ENCODE measurements at regions not wholly inside any gene's neighbourhood (a gene's known extent, or its start where the extent isn't known, plus 50 kb on each side); places are given as distances from the start of the nearest gene placed in this dataset.

GRCh38 chr16:5589812-5590373 lies 492.3 kb upstream of the EEF2KMT start:
- Mint-ChIP-seq H3K27me3 (ENCODE audit: low read depth) (no peaks in the 10 kb centered on the region), H3K4me1 (ENCODE audit: low read depth) (no peaks in the 10 kb centered on the region), H3K9me3 (peaks cover 3% of the 10 kb centered on the region), H3K4me3 (no peak overlapping the region), H3K36me3 (ENCODE audit: low read depth) (no peaks in the 10 kb centered on the region), H3K27ac (no peak overlapping the region)
- DNase-seq (ENCODE audit: low spot score), result no peak

- no peak overlapping the region for H3K27ac Mint-ChIP-seq
- peaks cover 5% of the 10 kb centered on the region for H3K9me3 Mint-ChIP-seq
- H3K36me3 Mint-ChIP-seq (ENCODE audit: low read depth), result no peaks in the 10 kb centered on the region
- no peak for DNase-seq (ENCODE audit: low spot score)
- no peak overlapping the region for H3K4me3 Mint-ChIP-seq
- H3K27me3 Mint-ChIP-seq (ENCODE audit: low read depth), result no peaks in the 10 kb centered on the region
- H3K4me1 Mint-ChIP-seq (ENCODE audit: low read depth), result no peaks in the 10 kb centered on the region
Measured at GRCh38 chr16:5584109-5584508, 486.5 kb upstream of the EEF2KMT start.

GRCh38 chr16:5582529-5582928 lies 484.9 kb upstream of the EEF2KMT start:
- Mint-ChIP-seq H3K4me1 (ENCODE audit: low read depth) (no peaks in the 10 kb centered on the region), H3K36me3 (ENCODE audit: low read depth) (no peaks in the 10 kb centered on the region), H3K27me3 (ENCODE audit: low read depth) (no peaks in the 10 kb centered on the region), H3K4me3 (no peak overlapping the region), H3K27ac (no peak overlapping the region), H3K9me3 (peaks cover 5% of the 10 kb centered on the region)
- no peak for DNase-seq (ENCODE audit: low spot score)

- H3K4me1 Mint-ChIP-seq (ENCODE audit: low read depth), result no peaks in the 10 kb centered on the region
- no peak overlapping the region for H3K27ac Mint-ChIP-seq
- H3K36me3 Mint-ChIP-seq (ENCODE audit: low read depth), result no peaks in the 10 kb centered on the region
- H3K9me3 Mint-ChIP-seq, result peaks cover 5% of the 10 kb centered on the region
- H3K4me3 Mint-ChIP-seq, result no peak overlapping the region
- DNase-seq (ENCODE audit: low spot score), result no peak
- no peaks in the 10 kb centered on the region for H3K27me3 Mint-ChIP-seq (ENCODE audit: low read depth)
Measured at GRCh38 chr16:5581908-5582307, 484.3 kb upstream of the EEF2KMT start.

- Mint-ChIP-seq H3K27me3 (ENCODE audit: low read depth) (no peaks in the 10 kb centered on the region), H3K4me3 (no peak overlapping the region), H3K4me1 (ENCODE audit: low read depth) (no peaks in the 10 kb centered on the region), H3K9me3 (peaks cover 5% of the 10 kb centered on the region), H3K36me3 (ENCODE audit: low read depth) (no peaks in the 10 kb centered on the region), H3K27ac (no peak overlapping the region)
- no peak for DNase-seq (ENCODE audit: low spot score)
Measured at GRCh38 chr16:5581428-5581827, 483.8 kb upstream of the EEF2KMT start.

- Mint-ChIP-seq H3K4me3 (no peak overlapping the region), H3K27ac (no peak overlapping the region), H3K4me1 (ENCODE audit: low read depth) (no peaks in the 10 kb centered on the region), H3K36me3 (ENCODE audit: low read depth) (no peaks in the 10 kb centered on the region), H3K9me3 (peaks cover 5% of the 10 kb centered on the region), H3K27me3 (ENCODE audit: low read depth) (no peaks in the 10 kb centered on the region)
- no peak for DNase-seq (ENCODE audit: low spot score)
Measured at GRCh38 chr16:5580772-5581171, 483.2 kb upstream of the EEF2KMT start.

GRCh38 chr16:5580296-5580695 lies 482.7 kb upstream of the EEF2KMT start:
- Mint-ChIP-seq H3K27ac (no peak overlapping the region), H3K36me3 (ENCODE audit: low read depth) (no peaks in the 10 kb centered on the region), H3K4me3 (no peak overlapping the region), H3K27me3 (ENCODE audit: low read depth) (no peaks in the 10 kb centered on the region), H3K9me3 (peaks cover 5% of the 10 kb centered on the region), H3K4me1 (ENCODE audit: low read depth) (no peaks in the 10 kb centered on the region)
- DNase-seq (ENCODE audit: low spot score), result no peak

- no peak overlapping the region for H3K4me3 Mint-ChIP-seq
- H3K4me1 Mint-ChIP-seq (ENCODE audit: low read depth), result no peaks in the 10 kb centered on the region
- peaks cover 5% of the 10 kb centered on the region for H3K9me3 Mint-ChIP-seq
- no peak for DNase-seq (ENCODE audit: low spot score)
- H3K27me3 Mint-ChIP-seq (ENCODE audit: low read depth), result no peaks in the 10 kb centered on the region
- no peaks in the 10 kb centered on the region for H3K36me3 Mint-ChIP-seq (ENCODE audit: low read depth)
- no peak overlapping the region for H3K27ac Mint-ChIP-seq
Measured at GRCh38 chr16:5578980-5579379, 481.4 kb upstream of the EEF2KMT start.

GRCh38 chr16:5577463-5577862 lies 479.9 kb upstream of the EEF2KMT start:
- no peak for DNase-seq (ENCODE audit: low spot score)
- Mint-ChIP-seq H3K4me1 (ENCODE audit: low read depth) (no peaks in the 10 kb centered on the region), H3K4me3 (no peak overlapping the region), H3K36me3 (ENCODE audit: low read depth) (no peaks in the 10 kb centered on the region), H3K9me3 (peaks cover 10% of the 10 kb centered on the region), H3K27me3 (ENCODE audit: low read depth) (no peaks in the 10 kb centered on the region), H3K27ac (no peak overlapping the region)

GRCh38 chr16:5575646-5576245 lies 478.2 kb upstream of the EEF2KMT start:
- H3K4me1 Mint-ChIP-seq (ENCODE audit: low read depth), result no peaks in the 10 kb centered on the region
- peaks cover 10% of the 10 kb centered on the region for H3K9me3 Mint-ChIP-seq

GRCh38 chr16:5575121-5575520 lies 477.5 kb upstream of the EEF2KMT start:
- Mint-ChIP-seq H3K9me3 (peaks cover 10% of the 10 kb centered on the region), H3K27ac (no peak overlapping the region), H3K4me1 (ENCODE audit: low read depth) (no peaks in the 10 kb centered on the region), H3K27me3 (ENCODE audit: low read depth) (no peaks in the 10 kb centered on the region), H3K4me3 (no peak overlapping the region), H3K36me3 (ENCODE audit: low read depth) (no peaks in the 10 kb centered on the region)
- DNase-seq (ENCODE audit: low spot score), result no peak

More at GRCh38 chr16:5575646-5576245, 478.2 kb upstream of the EEF2KMT start:
- Mint-ChIP-seq H3K36me3 (ENCODE audit: low read depth) (no peaks in the 10 kb centered on the region), H3K4me3 (no peak overlapping the region), H3K27ac (no peak overlapping the region), H3K27me3 (ENCODE audit: low read depth) (no peaks in the 10 kb centered on the region)
- no peak for DNase-seq (ENCODE audit: low spot score)

GRCh38 chr16:5572056-5572455 lies 474.5 kb upstream of the EEF2KMT start:
- H3K27me3 Mint-ChIP-seq (ENCODE audit: low read depth), result no peaks in the 10 kb centered on the region

GRCh38 chr16:5571446-5571845 lies 473.9 kb upstream of the EEF2KMT start:
- Mint-ChIP-seq H3K9me3 (peaks cover 10% of the 10 kb centered on the region), H3K4me1 (ENCODE audit: low read depth) (no peaks in the 10 kb centered on the region), H3K27ac (no peak overlapping the region), H3K4me3 (no peak overlapping the region), H3K27me3 (ENCODE audit: low read depth) (no peaks in the 10 kb centered on the region), H3K36me3 (ENCODE audit: low read depth) (no peaks in the 10 kb centered on the region)
- DNase-seq (ENCODE audit: low spot score), result no peak

More at GRCh38 chr16:5572056-5572455, 474.5 kb upstream of the EEF2KMT start:
- DNase-seq (ENCODE audit: low spot score), result no peak
- Mint-ChIP-seq H3K4me1 (ENCODE audit: low read depth) (no peaks in the 10 kb centered on the region), H3K36me3 (ENCODE audit: low read depth) (no peaks in the 10 kb centered on the region), H3K9me3 (peaks cover 10% of the 10 kb centered on the region), H3K27ac (no peak overlapping the region), H3K4me3 (no peak overlapping the region)

GRCh38 chr16:5561800-5562199 lies 464.2 kb upstream of the EEF2KMT start:
- Mint-ChIP-seq H3K4me3 (no peak overlapping the region), H3K4me1 (ENCODE audit: low read depth) (no peaks in the 10 kb centered on the region), H3K9me3 (peaks cover 29% of the 10 kb centered on the region), H3K27me3 (ENCODE audit: low read depth) (no peaks in the 10 kb centered on the region), H3K27ac (no peak overlapping the region), H3K36me3 (ENCODE audit: low read depth) (no peaks in the 10 kb centered on the region)
- DNase-seq (ENCODE audit: low spot score), result no peak

- Mint-ChIP-seq H3K9me3 (peaks cover 29% of the 10 kb centered on the region), H3K27me3 (ENCODE audit: low read depth) (no peaks in the 10 kb centered on the region), H3K36me3 (ENCODE audit: low read depth) (no peaks in the 10 kb centered on the region), H3K4me3 (no peak overlapping the region), H3K4me1 (ENCODE audit: low read depth) (no peaks in the 10 kb centered on the region), H3K27ac (no peak overlapping the region)
- DNase-seq (ENCODE audit: low spot score), result no peak
Measured at GRCh38 chr16:5560084-5560483, 462.5 kb upstream of the EEF2KMT start.

Data from T-helper 2 cell treated with Interferon-gamma antibody and Interleukin-4, amounts not matched to agents 5 μg/mL and 100 μg/mL, for 36 hours (primary cell).